MM.1S (cell line): ENCODE measurements at regions not wholly inside any gene's neighbourhood (a gene's known extent, or its start where the extent isn't known, plus 50 kb on each side); places are given as distances from the start of the nearest gene placed in this dataset.

Source experiments
- CTCF ChIP-seq: fragments of 300-600 bp; sonication (generic); IDR thresholded peaks from 2 replicates; pipeline ENCODE4 v1.5.1; 2016; ENCODE audit warnings: antibody characterized with exemption, low read length, mixed read lengths
- EZH2 ChIP-seq: fragments of 300-600 bp; sonication (generic); optimal IDR thresholded peaks from 2 replicates; pipeline ENCODE3; 2017; ENCODE audit warnings: low read depth, mild to moderate bottlenecking, antibody characterized with exemption, low read length, mixed read lengths
- EZH2phosphoT487 ChIP-seq: fragments of 300-600 bp; sonication (generic); IDR thresholded peaks from 2 replicates; pipeline ENCODE4 v1.6.1; 2018; ENCODE audit warnings: antibody characterized with exemption, low read length

- no peak for TF ChIP-seq CTCF
- no peak for TF ChIP-seq EZH2phosphoT487
- TF ChIP-seq EZH2: no peak
These were observed 484.6 kb downstream of the LTN1 start for GRCh38 chr21:28508126-28508525.
